Thoracic aorta (tissue), 2 donors: ENCODE measurements at regions not wholly inside any gene's neighbourhood (a gene's known extent, or its start where the extent isn't known, plus 50 kb on each side); places are given as distances from the start of the nearest gene placed in this dataset.

Source experiments
- ATAC-seq: fragments of 150-250 bp; one replicate; pipeline ENCODE4 v1.8.0; 2017; ENCODE audit warnings: low read depth; ENCODE audit not compliant: insufficient number of reproducible peaks, low FRiP score
- DNase-seq: peaks from one replicate; pipeline ENCODE4 v3.0.0-alpha.2; 2020; ENCODE audit warnings: low spot score
- H3K27ac ChIP-seq, 2 donors: fragments of 200-600 bp; sonication (generic); 1 replicate in 1 of 2; 2 replicates in 1 of 2; pipeline ENCODE4 v1.5.1; 2016; ENCODE audit warnings: mild to moderate bottlenecking in 2 of 2, moderate library complexity in 2 of 2
- H3K27me3 ChIP-seq: fragments of 200-600 bp; sonication (generic); replicated peaks from 2 replicates; pipeline ENCODE4 v1.6.0; 2016; ENCODE audit warnings: mild to moderate bottlenecking; ENCODE audit not compliant: insufficient read depth
- H3K36me3 ChIP-seq: fragments of 200-600 bp; sonication (generic); one replicate; pipeline ENCODE4 v1.5.1; 2016
- H3K4me1 ChIP-seq, 2 donors: fragments of 200-600 bp; sonication (generic); 1 replicate in 1 of 2; 2 replicates in 1 of 2; pipeline versions ENCODE4 v1.5.1 to v1.6.0; 2016; ENCODE audit warnings: low read depth in 2 of 2, mild to moderate bottlenecking in 1 of 2; ENCODE audit not compliant: control insufficient read depth in 1 of 2
- H3K4me3 ChIP-seq: fragments of 200-600 bp; sonication (generic); 2 replicates; pipeline ENCODE4 v1.5.1; 2016; ENCODE audit warnings: mild to moderate bottlenecking
- H3K9me3 ChIP-seq: fragments of 200-600 bp; sonication (generic); 2 replicates; pipeline ENCODE4 v1.5.1; 2016
- TF ChIP-seq, protein P1 (sequence below): fragments of 200-600 bp; sonication (generic); IDR thresholded peaks from one replicate; pipeline ENCODE4 v1.5.1; 2019; ENCODE audit warnings: antibody characterized with exemption

DNA sequence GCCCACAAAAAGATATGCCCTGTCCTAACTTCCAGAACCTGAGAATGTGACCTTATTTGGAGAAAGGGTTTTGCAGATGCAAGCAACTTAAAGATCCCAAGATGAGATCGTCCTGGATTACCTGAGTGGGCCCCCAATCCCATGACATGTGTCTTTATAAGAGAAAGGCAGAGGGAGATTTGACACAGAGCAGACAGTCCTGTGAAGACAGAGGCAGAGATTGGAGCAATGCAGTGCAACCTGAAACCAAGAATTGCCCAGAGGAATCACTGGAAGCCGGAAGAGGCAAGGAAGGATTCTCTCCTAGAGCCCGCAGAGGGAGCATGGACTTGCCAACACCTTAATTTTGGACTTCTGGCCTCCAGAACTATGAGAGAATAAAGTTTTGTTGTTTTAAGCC, 171.5 kb downstream of the SMIM20 start:
- ATAC-seq: no peak

DNA sequence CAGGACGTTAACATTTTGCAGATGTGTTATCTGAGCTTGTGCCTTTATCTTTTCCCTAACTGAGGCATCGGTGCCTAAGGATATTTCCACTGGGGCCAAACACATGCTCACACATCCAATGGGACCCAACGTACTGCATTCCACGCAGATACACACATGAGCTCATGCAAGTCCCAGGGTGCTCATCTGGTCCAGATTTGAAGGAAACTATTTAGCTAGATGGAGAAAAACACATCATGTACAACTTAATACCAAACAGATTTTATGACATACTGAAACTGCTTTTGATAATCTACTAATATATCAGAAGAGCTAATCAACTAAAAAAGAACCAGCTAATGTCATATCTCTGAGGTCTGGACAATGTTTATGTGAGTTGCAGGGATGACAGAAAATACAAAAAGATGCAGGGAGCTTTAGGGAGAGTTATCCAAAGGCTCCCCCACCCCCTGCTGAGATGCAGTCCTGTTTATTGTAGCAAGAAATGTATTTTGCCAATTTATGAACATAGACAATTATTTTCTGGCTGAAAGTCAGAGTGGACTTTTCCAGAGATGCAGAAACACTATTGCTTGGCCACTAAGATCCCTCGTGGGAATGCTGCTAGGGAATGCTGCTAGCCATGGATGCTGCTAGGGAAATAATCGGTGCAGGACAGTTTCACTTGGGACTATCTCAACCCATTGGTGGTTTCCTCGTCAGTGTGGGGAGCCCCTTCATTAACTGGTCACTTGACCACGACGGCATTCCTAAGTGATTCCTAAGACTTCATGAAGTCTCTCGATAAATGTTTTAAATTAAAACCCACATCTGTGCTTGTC, 172.8 kb downstream of the SMIM20 start:
- peaks cover 0 to 4% of the 10 kb centered on the region in 2 donors for H3K4me1 ChIP-seq
- no peak overlapping the region for H3K27ac ChIP-seq
- H3K36me3 ChIP-seq: no peaks in the 10 kb centered on the region
- DNase-seq (no peak), ATAC-seq (no peak)
- H3K4me3 ChIP-seq: no peak overlapping the region
- TF ChIP-seq, protein P1, sequence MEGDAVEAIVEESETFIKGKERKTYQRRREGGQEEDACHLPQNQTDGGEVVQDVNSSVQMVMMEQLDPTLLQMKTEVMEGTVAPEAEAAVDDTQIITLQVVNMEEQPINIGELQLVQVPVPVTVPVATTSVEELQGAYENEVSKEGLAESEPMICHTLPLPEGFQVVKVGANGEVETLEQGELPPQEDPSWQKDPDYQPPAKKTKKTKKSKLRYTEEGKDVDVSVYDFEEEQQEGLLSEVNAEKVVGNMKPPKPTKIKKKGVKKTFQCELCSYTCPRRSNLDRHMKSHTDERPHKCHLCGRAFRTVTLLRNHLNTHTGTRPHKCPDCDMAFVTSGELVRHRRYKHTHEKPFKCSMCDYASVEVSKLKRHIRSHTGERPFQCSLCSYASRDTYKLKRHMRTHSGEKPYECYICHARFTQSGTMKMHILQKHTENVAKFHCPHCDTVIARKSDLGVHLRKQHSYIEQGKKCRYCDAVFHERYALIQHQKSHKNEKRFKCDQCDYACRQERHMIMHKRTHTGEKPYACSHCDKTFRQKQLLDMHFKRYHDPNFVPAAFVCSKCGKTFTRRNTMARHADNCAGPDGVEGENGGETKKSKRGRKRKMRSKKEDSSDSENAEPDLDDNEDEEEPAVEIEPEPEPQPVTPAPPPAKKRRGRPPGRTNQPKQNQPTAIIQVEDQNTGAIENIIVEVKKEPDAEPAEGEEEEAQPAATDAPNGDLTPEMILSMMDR: no peak
- no peaks in the 10 kb centered on the region for H3K27me3 ChIP-seq
- peaks cover 8% of the 10 kb centered on the region for H3K9me3 ChIP-seq

More for the DNA sequence above, 171.5 kb downstream of the SMIM20 start:
- Histone ChIP-seq H3K9me3 (peaks cover 5% of the 10 kb centered on the region), H3K4me1 (peaks cover 0 to 4% of the 10 kb centered on the region in 2 donors), H3K27me3 (no peaks in the 10 kb centered on the region), H3K27ac (no peak overlapping the region), H3K36me3 (no peaks in the 10 kb centered on the region), H3K4me3 (no peak overlapping the region)
- TF ChIP-seq, protein P1: no peak
- no peak for DNase-seq

DNA sequence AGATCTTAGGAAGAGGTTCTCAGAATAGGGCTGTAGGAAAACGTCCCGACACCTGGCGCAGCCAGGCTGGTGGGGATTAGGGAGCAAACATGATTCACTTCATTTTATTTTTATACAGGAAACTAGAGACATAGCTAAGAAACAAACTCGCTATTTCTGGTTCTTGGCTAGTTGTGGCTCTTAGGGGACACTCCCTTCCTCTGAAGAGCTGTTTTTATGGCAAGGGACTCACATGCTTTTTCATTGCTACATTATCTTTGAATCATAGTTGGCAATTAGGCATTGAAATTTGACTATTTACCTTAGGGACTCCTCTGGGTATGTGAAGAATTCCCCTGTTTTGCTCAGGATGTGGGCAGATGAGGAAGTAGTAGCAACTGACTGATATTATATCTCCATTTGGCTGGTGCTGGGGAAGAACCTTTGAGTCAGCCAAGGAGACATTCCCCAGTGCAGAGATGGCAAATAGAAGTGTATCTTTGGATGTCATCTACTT, 174.5 kb downstream of the SMIM20 start:
- Histone ChIP-seq H3K9me3 (peaks cover 8% of the 10 kb centered on the region), H3K27me3 (no peaks in the 10 kb centered on the region), H3K27ac (no peak overlapping the region), H3K4me3 (no peak overlapping the region), H3K4me1 (peaks cover 4 to 6% of the 10 kb centered on the region in 2 donors), H3K36me3 (no peaks in the 10 kb centered on the region)
- ATAC-seq (peak; percentile 64), DNase-seq (no peak)
- TF ChIP-seq, protein P1: no peak

DNA sequence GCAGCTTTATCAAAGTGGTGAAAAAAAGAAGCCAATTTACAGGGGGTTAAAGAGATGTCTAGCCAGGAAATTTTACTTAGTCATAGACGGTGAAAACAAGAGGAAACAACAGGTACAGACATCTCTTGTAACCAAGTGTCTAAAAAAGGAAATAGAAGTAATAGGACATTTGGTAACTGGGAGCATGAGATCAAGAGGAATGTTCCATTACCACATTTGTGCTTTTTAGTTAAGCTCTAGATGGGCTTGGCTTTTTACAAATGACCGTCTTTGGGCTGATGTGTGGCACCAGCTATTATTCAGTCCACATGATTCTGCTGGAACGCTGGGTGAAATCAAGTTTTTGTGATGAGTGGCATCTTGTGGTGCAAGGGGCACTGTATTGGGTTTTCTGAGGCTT, 179.5 kb downstream of the SMIM20 start:
- Histone ChIP-seq H3K27ac (peak overlapping the region in 1 of 2 donors; percentile 72), H3K9me3 (peaks cover 8% of the 10 kb centered on the region), H3K4me1 (peaks cover 4 to 15% of the 10 kb centered on the region in 2 donors), H3K27me3 (no peaks in the 10 kb centered on the region), H3K36me3 (no peaks in the 10 kb centered on the region), H3K4me3 (no peak overlapping the region)
- TF ChIP-seq, protein P1: no peak
- ATAC-seq (peak; percentile 68), DNase-seq (no peak)

DNA sequence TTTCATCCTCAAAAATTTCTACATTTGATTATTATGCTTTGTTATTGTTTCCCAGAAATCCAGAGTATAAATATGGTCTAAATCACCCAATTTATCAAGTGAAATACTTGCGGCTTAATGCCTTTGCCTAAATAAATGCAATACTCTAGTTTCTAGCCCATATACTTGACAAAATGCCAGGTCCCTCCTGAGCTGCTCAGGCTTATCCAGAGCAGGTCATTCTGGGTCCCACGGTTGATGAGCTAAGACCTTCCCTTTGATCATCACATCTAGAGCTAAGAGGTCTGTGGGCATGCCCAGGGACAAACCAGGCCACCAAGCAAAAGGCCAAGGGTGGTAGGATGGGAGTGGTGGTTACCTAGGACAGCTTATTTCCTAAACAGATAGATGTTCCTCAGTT, 180.1 kb downstream of the SMIM20 start:
- H3K4me3 ChIP-seq: no peak overlapping the region
- ATAC-seq (peak; percentile 35), DNase-seq (no peak)
- TF ChIP-seq, protein P1: no peak
- peaks cover 8% of the 10 kb centered on the region for H3K9me3 ChIP-seq
- H3K27ac ChIP-seq: peak overlapping the region in 1 of 2 donors; percentile 72
- H3K36me3 ChIP-seq: no peaks in the 10 kb centered on the region
- H3K4me1 ChIP-seq: peaks cover 4 to 15% of the 10 kb centered on the region in 2 donors
- no peaks in the 10 kb centered on the region for H3K27me3 ChIP-seq
